Tibial artery (tissue), 4 donors: ENCODE measurements at regions not wholly inside any gene's neighbourhood (a gene's known extent, or its start where the extent isn't known, plus 50 kb on each side); places are given as distances from the start of the nearest gene placed in this dataset.

Source experiments
- DNase-seq, 2 donors: peaks; one replicate each; pipeline ENCODE4 v3.0.0-alpha.2; 2019
- H3K27ac ChIP-seq, 2 donors: fragments of 200-600 bp; sonication (generic) in 1 of 2; 1 replicate in 1 of 2; 2 replicates in 1 of 2; pipeline ENCODE4 v1.5.1; 2018 to 2019; ENCODE audit warnings: mild to moderate bottlenecking in 1 of 2
- H3K27me3 ChIP-seq, 2 donors: fragments of 200-600 bp; sonication (generic) in 1 of 2; one replicate each; pipeline versions ENCODE4 v1.5.1 to v1.6.0; 2016 to 2019
- H3K36me3 ChIP-seq, 3 donors: fragments of 200-600 bp; sonication (generic) in 2 of 3; one replicate each; pipeline ENCODE4 v1.5.1; 2016 to 2019; ENCODE audit warnings: mild to moderate bottlenecking in 2 of 3
- H3K4me1 ChIP-seq, 4 donors: fragments of 200-600 bp; sonication (generic) in 2 of 4; 1 replicate in 3 of 4; 2 replicates in 1 of 4; pipeline ENCODE4 v1.5.1; 2016 to 2019
- H3K4me3 ChIP-seq, 2 donors: fragments of 200-600 bp; sonication (generic) in 1 of 2; 1 replicate in 1 of 2; 2 replicates in 1 of 2; pipeline ENCODE4 v1.5.1; 2018 to 2019; ENCODE audit warnings: mild to moderate bottlenecking in 2 of 2
- H3K9me3 ChIP-seq, 3 donors: fragments of 200-600 bp; sonication (generic) in 1 of 3; one replicate each; pipeline ENCODE4 v1.5.1; 2016 to 2019
- intact Hi-C: fragments of 100-400 bp; cut with DNase I; formaldehyde crosslinking; loops from one replicate; pipeline ENCODE4 v1.15.0; 2023; ENCODE audit warnings: low total_unique reads
- TF ChIP-seq, protein P1 (sequence below), 2 experiments: fragments of 200-600 bp in 1 of 2; fragments of 450-650 bp in 1 of 2; IDR thresholded peaks; one replicate each; pipeline ENCODE4 v1.5.1; 2017 to 2019; ENCODE audit warnings: antibody characterized with exemption in 2 of 2, mild to moderate bottlenecking in 1 of 2, moderate library complexity in 1 of 2

DNA sequence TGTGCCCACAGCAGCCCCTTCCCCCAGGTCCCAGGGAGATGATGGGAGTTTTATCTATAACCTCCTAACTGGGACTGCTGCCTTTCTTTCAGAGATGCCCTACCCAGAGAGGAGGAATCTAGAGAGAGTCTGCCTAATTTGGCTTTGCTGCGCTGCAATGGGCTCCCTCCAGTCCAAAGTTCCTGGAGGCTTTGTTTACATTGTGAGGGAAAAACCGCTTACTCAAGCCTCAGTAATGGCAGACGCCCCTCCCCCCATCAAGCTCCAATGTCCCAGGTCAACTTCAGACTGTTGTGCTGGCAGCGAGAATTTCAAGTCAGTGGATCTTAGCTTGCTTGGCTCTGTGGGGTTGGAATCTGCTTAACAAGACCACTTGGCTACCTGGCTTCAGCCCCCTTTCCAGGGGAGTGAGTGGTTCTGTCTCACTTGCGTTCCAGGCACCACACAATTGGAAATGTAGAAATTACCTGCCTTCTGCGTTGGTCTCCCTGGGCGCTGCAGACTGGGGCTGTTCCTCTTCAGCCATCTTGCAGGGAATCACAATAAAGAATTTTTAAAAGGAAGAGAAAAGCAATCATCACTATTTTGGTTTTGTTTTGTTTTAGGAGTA lies 262.5 kb downstream of the FOXG1 start:
- TF ChIP-seq, protein P1, sequence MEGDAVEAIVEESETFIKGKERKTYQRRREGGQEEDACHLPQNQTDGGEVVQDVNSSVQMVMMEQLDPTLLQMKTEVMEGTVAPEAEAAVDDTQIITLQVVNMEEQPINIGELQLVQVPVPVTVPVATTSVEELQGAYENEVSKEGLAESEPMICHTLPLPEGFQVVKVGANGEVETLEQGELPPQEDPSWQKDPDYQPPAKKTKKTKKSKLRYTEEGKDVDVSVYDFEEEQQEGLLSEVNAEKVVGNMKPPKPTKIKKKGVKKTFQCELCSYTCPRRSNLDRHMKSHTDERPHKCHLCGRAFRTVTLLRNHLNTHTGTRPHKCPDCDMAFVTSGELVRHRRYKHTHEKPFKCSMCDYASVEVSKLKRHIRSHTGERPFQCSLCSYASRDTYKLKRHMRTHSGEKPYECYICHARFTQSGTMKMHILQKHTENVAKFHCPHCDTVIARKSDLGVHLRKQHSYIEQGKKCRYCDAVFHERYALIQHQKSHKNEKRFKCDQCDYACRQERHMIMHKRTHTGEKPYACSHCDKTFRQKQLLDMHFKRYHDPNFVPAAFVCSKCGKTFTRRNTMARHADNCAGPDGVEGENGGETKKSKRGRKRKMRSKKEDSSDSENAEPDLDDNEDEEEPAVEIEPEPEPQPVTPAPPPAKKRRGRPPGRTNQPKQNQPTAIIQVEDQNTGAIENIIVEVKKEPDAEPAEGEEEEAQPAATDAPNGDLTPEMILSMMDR (IDR thresholded peaks at IDR 0.05) = no peak
- no peak overlapping the region for H3K4me3 ChIP-seq
- H3K4me1 ChIP-seq = no peaks in the 10 kb centered on the region
- H3K36me3 ChIP-seq = no peaks in the 10 kb centered on the region
- intact Hi-C loops = no loop called here
- DNase-seq = no peak
- H3K27ac ChIP-seq = no peak overlapping the region
- H3K27me3 ChIP-seq = no peaks in the 10 kb centered on the region
- H3K9me3 ChIP-seq = peaks cover 0 to 5% (median 0%) of the 10 kb centered on the region in 3 donors

DNA sequence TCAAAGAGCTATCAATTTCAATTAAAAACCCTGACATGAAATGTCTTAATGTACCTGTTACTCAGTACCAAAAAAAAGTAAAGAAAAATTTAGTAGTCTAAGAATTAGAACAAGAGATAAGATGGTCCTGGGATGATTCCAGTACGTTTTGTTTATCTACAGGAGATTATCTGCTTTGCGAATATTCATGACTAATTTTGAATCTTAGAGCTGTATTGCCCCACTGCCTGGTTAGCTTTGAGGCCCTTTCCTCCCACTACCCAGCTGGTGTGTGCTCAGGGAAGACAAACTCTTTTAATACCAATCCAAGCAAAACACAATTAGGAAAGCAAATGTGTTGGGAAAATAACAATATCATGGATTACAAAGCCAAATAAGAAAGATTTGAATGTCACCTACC lies 263.5 kb downstream of the FOXG1 start:
- H3K27ac ChIP-seq = no peak overlapping the region

DNA sequence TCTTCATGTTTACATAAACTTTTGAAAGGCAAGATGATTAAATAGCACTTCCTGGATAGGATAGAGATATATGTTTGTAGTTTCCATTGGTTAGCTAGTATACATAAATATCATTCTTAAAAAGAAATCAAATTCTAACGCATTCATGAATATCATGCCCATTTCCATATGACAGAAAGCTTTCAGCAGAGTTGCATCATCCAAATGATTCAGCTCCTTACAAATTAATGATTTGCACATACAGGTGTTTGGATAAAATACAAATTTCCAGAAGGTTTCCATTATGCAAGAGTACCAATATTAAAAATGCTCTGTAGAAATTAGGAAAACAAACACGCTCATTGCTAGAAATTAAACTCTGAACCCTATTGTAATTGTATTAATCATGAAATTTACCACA lies 264.4 kb downstream of the FOXG1 start:
- Histone ChIP-seq H3K4me1 (no peaks in the 10 kb centered on the region), H3K27ac (no peak overlapping the region), H3K4me3 (no peak overlapping the region), H3K36me3 (no peaks in the 10 kb centered on the region), H3K9me3 (peaks cover 0 to 5% (median 0%) of the 10 kb centered on the region in 3 donors), H3K27me3 (no peaks in the 10 kb centered on the region)
- intact Hi-C loops = no loop called here
- DNase-seq = no peak
- TF ChIP-seq, protein P1 (IDR thresholded peaks at IDR 0.05) = no peak

More for the DNA sequence above, 263.5 kb downstream of the FOXG1 start:
- no peaks in the 10 kb centered on the region for H3K36me3 ChIP-seq
- TF ChIP-seq, protein P1 (IDR thresholded peaks at IDR 0.05) = no peak
- H3K9me3 ChIP-seq = peaks cover 0 to 5% (median 0%) of the 10 kb centered on the region in 3 donors
- intact Hi-C loops = no loop called here
- no peaks in the 10 kb centered on the region for H3K4me1 ChIP-seq
- DNase-seq = no peak
- H3K27me3 ChIP-seq = no peaks in the 10 kb centered on the region
- no peak overlapping the region for H3K4me3 ChIP-seq

DNA sequence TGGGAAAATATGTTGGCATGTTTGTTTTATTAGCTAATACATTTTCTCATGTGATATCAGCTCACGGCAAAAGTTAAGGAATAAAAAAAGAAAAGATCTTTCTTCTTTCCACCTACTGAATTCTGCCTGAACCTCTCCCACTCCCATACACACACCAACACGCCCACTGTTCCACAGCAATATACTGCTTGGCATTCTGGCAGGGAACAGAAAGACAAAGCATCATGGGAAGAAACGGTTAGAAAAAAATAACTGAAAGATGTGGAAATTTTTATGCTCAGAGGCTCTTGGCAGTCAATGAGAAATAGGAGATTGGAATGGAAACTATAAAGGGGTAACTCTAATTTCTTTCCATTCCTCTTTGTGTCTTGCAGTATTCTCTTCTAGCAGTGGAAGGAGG lies 268.5 kb downstream of the FOXG1 start:
- Histone ChIP-seq H3K27ac (no peak overlapping the region), H3K9me3 (no peaks in the 10 kb centered on the region), H3K27me3 (no peaks in the 10 kb centered on the region), H3K4me3 (no peak overlapping the region), H3K36me3 (no peaks in the 10 kb centered on the region), H3K4me1 (no peaks in the 10 kb centered on the region)
- intact Hi-C loops = no loop called here
- no peak for DNase-seq
- TF ChIP-seq, protein P1 (IDR thresholded peaks at IDR 0.05) = no peak

DNA sequence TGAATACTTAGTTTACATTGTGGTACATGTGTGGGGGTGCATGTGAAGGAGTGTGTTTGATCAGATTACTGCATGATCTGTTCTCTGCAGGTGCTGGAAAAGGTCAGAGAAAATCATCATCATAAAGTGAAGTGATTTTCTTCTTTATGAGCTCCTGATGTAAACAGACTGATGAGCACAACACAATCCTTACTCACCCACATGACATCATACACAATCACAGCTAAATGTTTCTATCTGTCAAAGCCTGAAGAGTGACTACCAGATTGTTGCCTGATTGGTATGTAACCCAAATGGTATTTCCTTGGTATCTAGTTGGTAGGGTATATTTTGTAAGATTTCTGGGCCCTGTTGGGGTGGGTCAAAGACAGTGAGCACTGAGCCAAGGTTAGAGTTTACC lies 270.8 kb downstream of the FOXG1 start:
- no peaks in the 10 kb centered on the region for H3K36me3 ChIP-seq
- no peak overlapping the region for H3K27ac ChIP-seq
- intact Hi-C loops = no loop called here
- TF ChIP-seq, protein P1 (IDR thresholded peaks at IDR 0.05) = no peak
- no peak for DNase-seq
- no peaks in the 10 kb centered on the region for H3K4me1 ChIP-seq
- no peaks in the 10 kb centered on the region for H3K9me3 ChIP-seq
- H3K27me3 ChIP-seq = no peaks in the 10 kb centered on the region
- H3K4me3 ChIP-seq = no peak overlapping the region

DNA sequence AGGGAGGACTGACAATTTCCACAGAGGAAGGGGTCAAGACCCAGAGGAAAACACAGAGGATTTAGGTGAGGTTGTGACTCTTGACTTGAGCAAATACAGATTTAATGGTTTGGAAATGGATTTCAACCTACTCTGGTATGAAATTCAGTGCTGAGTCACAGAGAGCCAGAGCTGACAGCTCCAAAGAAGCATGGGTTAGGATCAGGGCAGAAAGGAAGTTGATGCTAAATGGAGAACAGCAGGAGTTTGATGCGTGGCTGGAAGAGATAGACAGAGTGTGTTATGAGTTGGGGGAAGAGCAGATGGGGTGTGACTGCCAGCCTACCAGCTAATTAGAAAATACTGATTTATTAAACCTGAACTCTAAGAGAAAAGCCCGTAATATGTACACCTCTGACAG lies 272.6 kb downstream of the FOXG1 start:
- Histone ChIP-seq H3K4me3 (no peak overlapping the region), H3K9me3 (no peaks in the 10 kb centered on the region), H3K27ac (no peak overlapping the region), H3K27me3 (no peaks in the 10 kb centered on the region), H3K36me3 (no peaks in the 10 kb centered on the region), H3K4me1 (no peaks in the 10 kb centered on the region)
- DNase-seq = no peak
- TF ChIP-seq, protein P1 (IDR thresholded peaks at IDR 0.05) = no peak
- intact Hi-C loops = no loop called here
